ENCODE measurements at regions not wholly inside any gene's neighbourhood (a gene's known extent, or its start where the extent isn't known, plus 50 kb on each side); places are given as distances from the start of the nearest gene placed in this dataset.

DNA sequence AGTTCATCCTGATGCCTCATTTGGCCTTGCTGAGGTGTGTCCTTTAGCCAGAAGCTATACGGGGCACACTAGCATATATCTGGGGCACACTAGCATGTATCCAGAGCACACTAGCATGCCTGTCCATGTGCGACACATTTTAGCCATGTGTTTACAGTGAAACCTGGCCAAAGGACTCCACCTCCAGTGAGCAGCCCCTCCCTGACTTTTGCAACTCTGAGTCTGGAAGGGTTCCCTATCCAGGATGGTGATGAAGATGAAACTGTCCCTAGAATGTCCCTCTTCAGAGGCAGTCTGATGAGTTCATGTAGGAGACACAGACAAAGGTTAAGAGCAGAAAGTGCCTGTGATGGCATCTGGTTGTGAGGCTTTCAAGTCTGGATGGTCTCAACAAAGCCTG is 61.4 kb upstream of the LGALSL start (continued):
- TF ChIP-seq, protein P1, sequence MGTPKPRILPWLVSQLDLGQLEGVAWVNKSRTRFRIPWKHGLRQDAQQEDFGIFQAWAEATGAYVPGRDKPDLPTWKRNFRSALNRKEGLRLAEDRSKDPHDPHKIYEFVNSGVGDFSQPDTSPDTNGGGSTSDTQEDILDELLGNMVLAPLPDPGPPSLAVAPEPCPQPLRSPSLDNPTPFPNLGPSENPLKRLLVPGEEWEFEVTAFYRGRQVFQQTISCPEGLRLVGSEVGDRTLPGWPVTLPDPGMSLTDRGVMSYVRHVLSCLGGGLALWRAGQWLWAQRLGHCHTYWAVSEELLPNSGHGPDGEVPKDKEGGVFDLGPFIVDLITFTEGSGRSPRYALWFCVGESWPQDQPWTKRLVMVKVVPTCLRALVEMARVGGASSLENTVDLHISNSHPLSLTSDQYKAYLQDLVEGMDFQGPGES (IDR thresholded peaks at IDR 0.05; ENCODE audit: low read depth, low read length) = no peak
- TF ChIP-seq, protein P2, sequence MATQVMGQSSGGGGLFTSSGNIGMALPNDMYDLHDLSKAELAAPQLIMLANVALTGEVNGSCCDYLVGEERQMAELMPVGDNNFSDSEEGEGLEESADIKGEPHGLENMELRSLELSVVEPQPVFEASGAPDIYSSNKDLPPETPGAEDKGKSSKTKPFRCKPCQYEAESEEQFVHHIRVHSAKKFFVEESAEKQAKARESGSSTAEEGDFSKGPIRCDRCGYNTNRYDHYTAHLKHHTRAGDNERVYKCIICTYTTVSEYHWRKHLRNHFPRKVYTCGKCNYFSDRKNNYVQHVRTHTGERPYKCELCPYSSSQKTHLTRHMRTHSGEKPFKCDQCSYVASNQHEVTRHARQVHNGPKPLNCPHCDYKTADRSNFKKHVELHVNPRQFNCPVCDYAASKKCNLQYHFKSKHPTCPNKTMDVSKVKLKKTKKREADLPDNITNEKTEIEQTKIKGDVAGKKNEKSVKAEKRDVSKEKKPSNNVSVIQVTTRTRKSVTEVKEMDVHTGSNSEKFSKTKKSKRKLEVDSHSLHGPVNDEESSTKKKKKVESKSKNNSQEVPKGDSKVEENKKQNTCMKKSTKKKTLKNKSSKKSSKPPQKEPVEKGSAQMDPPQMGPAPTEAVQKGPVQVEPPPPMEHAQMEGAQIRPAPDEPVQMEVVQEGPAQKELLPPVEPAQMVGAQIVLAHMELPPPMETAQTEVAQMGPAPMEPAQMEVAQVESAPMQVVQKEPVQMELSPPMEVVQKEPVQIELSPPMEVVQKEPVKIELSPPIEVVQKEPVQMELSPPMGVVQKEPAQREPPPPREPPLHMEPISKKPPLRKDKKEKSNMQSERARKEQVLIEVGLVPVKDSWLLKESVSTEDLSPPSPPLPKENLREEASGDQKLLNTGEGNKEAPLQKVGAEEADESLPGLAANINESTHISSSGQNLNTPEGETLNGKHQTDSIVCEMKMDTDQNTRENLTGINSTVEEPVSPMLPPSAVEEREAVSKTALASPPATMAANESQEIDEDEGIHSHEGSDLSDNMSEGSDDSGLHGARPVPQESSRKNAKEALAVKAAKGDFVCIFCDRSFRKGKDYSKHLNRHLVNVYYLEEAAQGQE (IDR thresholded peaks at IDR 0.05; ENCODE audit: low read depth, low read length) = no peak
- TF ChIP-seq RCOR1 (IDR thresholded peaks at IDR 0.05; ENCODE audit: low read length) = no peak
- no peak for TF ChIP-seq CHD2 (IDR thresholded peaks at IDR 0.05; ENCODE audit: low read length, partially characterized antibody)
- no peak for TF ChIP-seq JUND (IDR thresholded peaks at IDR 0.05)

DNA sequence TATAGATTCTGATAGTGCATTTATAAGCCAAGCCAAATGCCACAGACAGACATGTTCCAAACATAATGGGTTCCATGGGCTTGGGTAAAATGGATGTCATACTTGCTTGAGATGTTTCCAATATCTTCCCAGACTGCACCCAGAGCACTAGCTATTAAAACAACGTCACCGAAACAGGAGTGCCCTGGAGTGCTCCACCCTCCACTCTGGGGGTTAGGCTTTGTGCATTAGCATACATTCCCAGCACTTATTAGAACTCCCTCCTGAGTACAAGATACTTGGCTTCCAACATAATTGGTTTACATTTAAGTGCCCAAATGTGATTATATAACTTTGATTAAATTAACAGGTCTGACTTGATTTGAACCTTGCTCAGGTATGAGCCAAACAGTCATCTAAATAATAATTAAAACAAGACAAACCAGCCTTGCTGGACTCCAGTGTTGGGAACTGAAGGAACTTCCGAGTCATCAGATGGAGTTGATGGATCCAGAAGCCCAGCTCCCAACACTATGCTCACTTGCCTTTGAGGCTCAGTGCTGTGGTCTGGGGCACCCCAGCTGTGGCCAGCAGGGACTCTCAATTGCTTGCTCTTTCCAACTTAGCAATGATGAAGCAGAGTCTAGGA is 60.5 kb upstream of the LGALSL start:
- H3F3A ChIP-seq (replicated peaks; ENCODE audit: insufficient read depth) = no peaks in the 10 kb centered on the region
- no peaks in the 10 kb centered on the region; a peak in 1 of 4 replicates for H3K4me1 ChIP-seq (ENCODE audit: control insufficient read depth in 1 of 2, insufficient read depth in 2 of 2, low read depth in 1 of 2, low read length in 1 of 2)
- no peaks in the 10 kb centered on the region for H3K27me3 ChIP-seq (ENCODE audit: insufficient read depth)
- no peak overlapping the region for H3K27ac ChIP-seq (ENCODE audit: low read depth in 2 of 2, low read length in 1 of 2)
- no peak for DNase-seq
- TF ChIP-seq, protein P3, sequence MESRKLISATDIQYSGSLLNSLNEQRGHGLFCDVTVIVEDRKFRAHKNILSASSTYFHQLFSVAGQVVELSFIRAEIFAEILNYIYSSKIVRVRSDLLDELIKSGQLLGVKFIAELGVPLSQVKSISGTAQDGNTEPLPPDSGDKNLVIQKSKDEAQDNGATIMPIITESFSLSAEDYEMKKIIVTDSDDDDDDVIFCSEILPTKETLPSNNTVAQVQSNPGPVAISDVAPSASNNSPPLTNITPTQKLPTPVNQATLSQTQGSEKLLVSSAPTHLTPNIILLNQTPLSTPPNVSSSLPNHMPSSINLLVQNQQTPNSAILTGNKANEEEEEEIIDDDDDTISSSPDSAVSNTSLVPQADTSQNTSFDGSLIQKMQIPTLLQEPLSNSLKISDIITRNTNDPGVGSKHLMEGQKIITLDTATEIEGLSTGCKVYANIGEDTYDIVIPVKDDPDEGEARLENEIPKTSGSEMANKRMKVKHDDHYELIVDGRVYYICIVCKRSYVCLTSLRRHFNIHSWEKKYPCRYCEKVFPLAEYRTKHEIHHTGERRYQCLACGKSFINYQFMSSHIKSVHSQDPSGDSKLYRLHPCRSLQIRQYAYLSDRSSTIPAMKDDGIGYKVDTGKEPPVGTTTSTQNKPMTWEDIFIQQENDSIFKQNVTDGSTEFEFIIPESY (IDR thresholded peaks at IDR 0.05; ENCODE audit: borderline replicate concordance, low read depth) = no peak
- no peak for TF ChIP-seq TCF12 (IDR thresholded peaks at IDR 0.05)
- TF ChIP-seq EP300 (IDR thresholded peaks at IDR 0.05; ENCODE audit: borderline replicate concordance in 1 of 2, low read depth in 1 of 2, low read length in 1 of 2) = no peak
- TF ChIP-seq POLR2AphosphoS5 (IDR thresholded peaks at IDR 0.05; ENCODE audit: low read depth, low read length) = no peak
- TF ChIP-seq, protein P4, sequence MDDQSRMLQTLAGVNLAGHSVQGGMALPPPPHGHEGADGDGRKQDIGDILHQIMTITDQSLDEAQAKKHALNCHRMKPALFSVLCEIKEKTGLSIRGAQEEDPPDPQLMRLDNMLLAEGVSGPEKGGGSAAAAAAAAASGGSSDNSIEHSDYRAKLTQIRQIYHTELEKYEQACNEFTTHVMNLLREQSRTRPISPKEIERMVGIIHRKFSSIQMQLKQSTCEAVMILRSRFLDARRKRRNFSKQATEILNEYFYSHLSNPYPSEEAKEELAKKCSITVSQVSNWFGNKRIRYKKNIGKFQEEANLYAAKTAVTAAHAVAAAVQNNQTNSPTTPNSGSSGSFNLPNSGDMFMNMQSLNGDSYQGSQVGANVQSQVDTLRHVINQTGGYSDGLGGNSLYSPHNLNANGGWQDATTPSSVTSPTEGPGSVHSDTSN (IDR thresholded peaks at IDR 0.05) = no peak
- TF ChIP-seq, protein P5, sequence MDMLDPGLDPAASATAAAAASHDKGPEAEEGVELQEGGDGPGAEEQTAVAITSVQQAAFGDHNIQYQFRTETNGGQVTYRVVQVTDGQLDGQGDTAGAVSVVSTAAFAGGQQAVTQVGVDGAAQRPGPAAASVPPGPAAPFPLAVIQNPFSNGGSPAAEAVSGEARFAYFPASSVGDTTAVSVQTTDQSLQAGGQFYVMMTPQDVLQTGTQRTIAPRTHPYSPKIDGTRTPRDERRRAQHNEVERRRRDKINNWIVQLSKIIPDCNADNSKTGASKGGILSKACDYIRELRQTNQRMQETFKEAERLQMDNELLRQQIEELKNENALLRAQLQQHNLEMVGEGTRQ (IDR thresholded peaks at IDR 0.05; ENCODE audit: borderline replicate concordance, low read depth, low read length) = no peak
- TF ChIP-seq RFX5 (IDR thresholded peaks at IDR 0.05; ENCODE audit: low read length) = no peak
- TF ChIP-seq MXI1 (IDR thresholded peaks at IDR 0.05; ENCODE audit: low read depth, low read length) = no peak
- TF ChIP-seq, protein P6, sequence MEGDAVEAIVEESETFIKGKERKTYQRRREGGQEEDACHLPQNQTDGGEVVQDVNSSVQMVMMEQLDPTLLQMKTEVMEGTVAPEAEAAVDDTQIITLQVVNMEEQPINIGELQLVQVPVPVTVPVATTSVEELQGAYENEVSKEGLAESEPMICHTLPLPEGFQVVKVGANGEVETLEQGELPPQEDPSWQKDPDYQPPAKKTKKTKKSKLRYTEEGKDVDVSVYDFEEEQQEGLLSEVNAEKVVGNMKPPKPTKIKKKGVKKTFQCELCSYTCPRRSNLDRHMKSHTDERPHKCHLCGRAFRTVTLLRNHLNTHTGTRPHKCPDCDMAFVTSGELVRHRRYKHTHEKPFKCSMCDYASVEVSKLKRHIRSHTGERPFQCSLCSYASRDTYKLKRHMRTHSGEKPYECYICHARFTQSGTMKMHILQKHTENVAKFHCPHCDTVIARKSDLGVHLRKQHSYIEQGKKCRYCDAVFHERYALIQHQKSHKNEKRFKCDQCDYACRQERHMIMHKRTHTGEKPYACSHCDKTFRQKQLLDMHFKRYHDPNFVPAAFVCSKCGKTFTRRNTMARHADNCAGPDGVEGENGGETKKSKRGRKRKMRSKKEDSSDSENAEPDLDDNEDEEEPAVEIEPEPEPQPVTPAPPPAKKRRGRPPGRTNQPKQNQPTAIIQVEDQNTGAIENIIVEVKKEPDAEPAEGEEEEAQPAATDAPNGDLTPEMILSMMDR (IDR thresholded peaks at IDR 0.05) = no peak
- TF ChIP-seq MEF2A (IDR thresholded peaks at IDR 0.05; ENCODE audit: borderline replicate concordance, low read depth) = no peak
- TF ChIP-seq FOXM1 (IDR thresholded peaks at IDR 0.05; ENCODE audit: low read depth) = no peak
- H3K9me3 ChIP-seq = peaks cover 12% of the 10 kb centered on the region; the same call in 1 of the 2 replicates
- H2AFZ ChIP-seq (ENCODE audit: low read depth) = no peak overlapping the region
- WGBS (ENCODE audit: low lambda C conversion rate) = 53% methylated on average over 3 of the region's 3 CpGs
- ChIA-PET CTCF (no interaction called here), POLR2A (no interaction called here)
- H3K9me2 ChIP-seq = no peaks in the 10 kb centered on the region
- no peak overlapping the region for H3K9ac ChIP-seq
- no peaks in the 10 kb centered on the region for H3K79me2 ChIP-seq (ENCODE audit: insufficient read depth)
- no peak overlapping the region for H3K4me2 ChIP-seq
- H3K36me3 ChIP-seq (replicated peaks in 1 of 2; ENCODE audit: control insufficient read depth in 1 of 2, insufficient read depth in 2 of 2, low read length in 1 of 2) = no peaks in the 10 kb centered on the region
- no peak overlapping the region for H3K4me3 ChIP-seq (ENCODE audit: low read depth in 2 of 2, low read length in 1 of 2)
- no peaks in the 10 kb centered on the region for H4K20me1 ChIP-seq (ENCODE audit: insufficient read depth)

Data from SK-N-SH (cell line).